GM12891 (cell line): ENCODE measurements at regions not wholly inside any gene's neighbourhood (a gene's known extent, or its start where the extent isn't known, plus 50 kb on each side); places are given as distances from the start of the nearest gene placed in this dataset.

ENCODE experiments used
- DNase-seq: peaks from one replicate; pipeline ENCODE4 v3.0.0; 2011; ENCODE audit warnings: low spot score; ENCODE audit not compliant: insufficient read length
- FAIRE-seq: peaks from 2 replicates; lab custom pipeline; 2011; peaks lifted over from hg19 to GRCh38; lab: Jason Lieb, UNC
- PAX5 ChIP-seq: IDR thresholded peaks from 2 replicates; pipeline ENCODE4 v1.6.1; 2011; ENCODE audit warnings: low read length, moderate library complexity, mild to moderate bottlenecking; ENCODE audit not compliant: insufficient read depth, severe bottlenecking
- POLR2A ChIP-seq: IDR thresholded peaks from 2 replicates; pipeline ENCODE4 v1.6.1; 2011; ENCODE audit warnings: low read depth, low read length, control low read depth
- POLR2AphosphoS5 ChIP-seq: IDR thresholded peaks from 2 replicates; pipeline ENCODE4 v1.6.1; 2011; ENCODE audit warnings: low read depth, low read length, control low read depth
- POU2F2 ChIP-seq: IDR thresholded peaks from 2 replicates; pipeline ENCODE4 v1.6.1; 2011; ENCODE audit warnings: low read depth, mild to moderate bottlenecking, control low read depth, low read length, moderate library complexity
- SPI1 ChIP-seq: IDR thresholded peaks from 2 replicates; pipeline ENCODE4 v1.6.1; 2011; ENCODE audit warnings: low read depth, low read length, control low read depth
- TAF1 ChIP-seq: IDR thresholded peaks from 2 replicates; pipeline ENCODE4 v1.6.1; 2011; ENCODE audit warnings: low read depth, low read length, control low read depth

DNA sequence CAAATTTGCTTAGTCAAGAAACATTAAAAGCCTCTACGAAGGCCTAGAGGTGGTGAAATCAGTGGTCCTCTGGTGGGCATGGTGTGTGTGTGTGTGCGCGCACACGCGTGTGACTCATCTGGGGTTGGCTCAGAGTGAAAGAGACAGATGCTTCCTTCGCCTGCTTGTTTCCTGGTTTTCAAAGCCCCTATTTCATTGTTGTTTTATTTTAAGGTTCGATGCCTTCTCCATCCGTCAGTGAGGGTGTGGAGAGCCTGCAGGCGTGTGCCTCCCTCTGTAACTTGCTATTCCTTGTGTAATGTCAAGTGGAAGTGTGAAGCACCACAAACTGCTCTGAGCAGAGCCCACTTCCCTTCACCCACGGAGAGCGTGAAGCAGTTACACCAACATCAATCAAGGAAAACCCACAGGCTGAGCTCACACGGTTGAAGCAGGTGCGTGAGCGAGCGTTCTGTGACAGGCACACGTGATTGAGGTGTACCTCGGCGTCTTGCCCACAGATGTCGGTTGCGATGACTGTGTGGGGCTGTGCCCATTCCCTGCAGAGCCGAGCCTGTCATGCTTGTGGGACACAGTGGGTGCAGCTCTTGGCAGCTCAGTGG, 233.9 kb downstream of the PRL start:
- no peak for TF ChIP-seq PAX5
- peak; percentile 72 for TF ChIP-seq SPI1
- no peak; the same call in 1 of the 2 replicates for TF ChIP-seq POLR2A
- no peak for TF ChIP-seq TAF1
- TF ChIP-seq POLR2AphosphoS5, result 0 out of 2 replicates have a peak, but pooled peaks have one; percentile 43
- TF ChIP-seq POU2F2, result no peak; the same call in none of the 2 replicates
- peak; percentile 97 for FAIRE-seq
- DNase-seq, result no peak

GRCh38 chr6:22064558-22064957, 232.3 kb downstream of the PRL start:
- no peak for TF ChIP-seq POLR2AphosphoS5
- no peak for TF ChIP-seq POU2F2
- no peak for TF ChIP-seq SPI1
- TF ChIP-seq POLR2A, result no peak
- no peak for TF ChIP-seq TAF1
- no peak for TF ChIP-seq PAX5
- DNase-seq (no peak), FAIRE-seq (no peak)

GRCh38 chr6:22067122-22067521, 229.7 kb downstream of the PRL start:
- DNase-seq, result no peak
- TF ChIP-seq SPI1 (no peak), POU2F2 (no peak), POLR2A (no peak), PAX5 (no peak), POLR2AphosphoS5 (no peak)
- FAIRE-seq, result no peak

- no peak for FAIRE-seq
- DNase-seq, result no peak
- TF ChIP-seq TAF1, result no peak
- TF ChIP-seq POLR2AphosphoS5, result no peak
- TF ChIP-seq SPI1, result no peak
- no peak for TF ChIP-seq PAX5
- TF ChIP-seq POLR2A, result no peak
- TF ChIP-seq POU2F2, result no peak
These were observed 229.2 kb downstream of the PRL start for GRCh38 chr6:22067671-22068070.

GRCh38 chr6:22068561-22069305, 228.1 kb downstream of the PRL start:
- no peak for DNase-seq
- peak; percentile 76 for FAIRE-seq
- TF ChIP-seq PAX5, result peak; percentile 23
- TF ChIP-seq POLR2AphosphoS5, result no peak
- TF ChIP-seq TAF1, result no peak
- no peak for TF ChIP-seq POLR2A
- TF ChIP-seq POU2F2, result peak; percentile 41; the same call in 1 of the 2 replicates
- TF ChIP-seq SPI1, result no peak

DNA sequence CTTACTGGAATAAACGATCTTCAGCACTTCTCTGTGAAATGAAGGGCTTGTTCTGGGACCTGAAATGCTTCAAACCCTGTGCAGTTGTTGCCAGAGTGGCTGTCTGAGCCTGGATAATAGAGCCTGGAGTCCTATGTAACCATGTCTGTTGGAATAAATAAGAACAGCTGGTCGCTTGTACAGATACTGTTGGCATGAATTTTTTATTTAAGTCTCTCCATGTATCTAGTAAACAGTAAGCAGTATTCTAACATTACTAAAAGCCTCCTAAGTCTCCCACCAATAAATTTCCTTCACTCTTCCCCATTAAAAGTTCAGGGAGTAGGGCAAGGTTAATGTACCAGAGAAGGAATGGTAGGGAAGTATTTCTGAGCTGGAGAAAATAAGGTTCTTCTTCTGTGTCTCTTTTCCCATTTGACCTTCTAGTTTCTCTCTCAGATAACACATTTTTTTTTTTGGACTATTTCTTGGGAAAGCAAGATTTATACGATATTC, 227.5 kb downstream of the PRL start:
- no peak for FAIRE-seq
- TF ChIP-seq SPI1 (no peak), PAX5 (no peak), POLR2A (no peak), POLR2AphosphoS5 (no peak), TAF1 (no peak), POU2F2 (no peak)
- no peak for DNase-seq

- FAIRE-seq (no peak), DNase-seq (no peak)
- TF ChIP-seq TAF1 (no peak), POLR2AphosphoS5 (no peak), SPI1 (no peak), POU2F2 (no peak), POLR2A (no peak), PAX5 (no peak)
These were observed 225.4 kb downstream of the PRL start for GRCh38 chr6:22071270-22072041.

GRCh38 chr6:22072949-22073348, 223.9 kb downstream of the PRL start:
- no peak for DNase-seq
- FAIRE-seq, result no peak
- TF ChIP-seq POU2F2 (no peak), SPI1 (no peak), PAX5 (no peak), POLR2AphosphoS5 (no peak)

GRCh38 chr6:22073516-22074198, 223.2 kb downstream of the PRL start:
- FAIRE-seq (no peak), DNase-seq (no peak)
- TF ChIP-seq POU2F2, result no peak
- no peak for TF ChIP-seq TAF1
- TF ChIP-seq SPI1, result no peak
- no peak for TF ChIP-seq PAX5
- no peak for TF ChIP-seq POLR2A
- no peak for TF ChIP-seq POLR2AphosphoS5
